Stomach (tissue), 8 donors: ENCODE measurements at regions not wholly inside any gene's neighbourhood (a gene's known extent, or its start where the extent isn't known, plus 50 kb on each side); places are given as distances from the start of the nearest gene placed in this dataset.

Source experiments
- DNase-seq, 2 donors: peaks; one replicate each; pipeline versions ENCODE4 v3.0.0 to v3.0.0-alpha.2; 2013 to 2019
- H3K27ac ChIP-seq, 5 donors: fragments of 200-600 bp in 4 of 5; sonication (generic) in 4 of 5; one replicate each; pipeline ENCODE4 v1.5.1; 2013 to 2019; ENCODE audit warnings: mild to moderate bottlenecking in 1 of 5, moderate library complexity in 1 of 5
- H3K27me3 ChIP-seq, 3 donors: fragments of 200-600 bp; sonication (generic); one replicate each; pipeline ENCODE4 v1.5.1; 2017 to 2019; ENCODE audit warnings: mixed run types in 1 of 3
- H3K36me3 ChIP-seq, 4 donors: fragments of 200-600 bp; sonication (generic); 1 replicate in 3 of 4; 2 replicates in 1 of 4; pipeline ENCODE4 v1.5.1; 2016 to 2019
- H3K4me1 ChIP-seq, 4 donors: fragments of 200-600 bp; sonication (generic); one replicate each; pipeline ENCODE4 v1.5.1; 2016 to 2019
- H3K4me3 ChIP-seq, 4 donors: fragments of 200-600 bp; sonication (generic) in 3 of 4; one replicate each; pipeline ENCODE4 v1.5.1; 2016 to 2019; ENCODE audit warnings: mild to moderate bottlenecking in 1 of 4
- H3K9me3 ChIP-seq, 4 donors: fragments of 200-600 bp; sonication (generic); one replicate each; pipeline ENCODE4 v1.5.1; 2016 to 2019
- EP300 ChIP-seq: sonication (generic); formaldehyde crosslinking; IDR thresholded peaks from one replicate; pipeline ENCODE4 v1.6.1; 2017; ENCODE audit warnings: antibody characterized with exemption
- POLR2A ChIP-seq, 4 donors: fragments of 450-650 bp; IDR thresholded peaks; one replicate each; pipeline ENCODE4 v1.6.1; 2016; ENCODE audit warnings: antibody characterized with exemption in 4 of 4, control low read depth in 2 of 4, mild to moderate bottlenecking in 1 of 4, moderate library complexity in 1 of 4
- POLR2AphosphoS5 ChIP-seq, 3 donors: sonication (generic); formaldehyde crosslinking; IDR thresholded peaks; one replicate each; pipeline ENCODE4 v1.6.1; 2016; ENCODE audit warnings: antibody characterized with exemption in 3 of 3
- WGBS, 5 donors: extraction: QIAGEN DNeasy Blood & Tissue Kit in 3 of 5; methylation state at CpG; one replicate each; pipeline versions ENCODE4 v1.1.5 to v1.1.7; 2013 to 2018; 5-methylcytosine and 5-hydroxymethylcytosine counted together
- intact Hi-C: fragments of 100-400 bp; cut with DNase I; formaldehyde crosslinking; loops from one replicate; pipeline ENCODE4 v1.15.1; 2023; ENCODE audit warnings: low total_unique reads
- TF ChIP-seq, protein P1 (sequence below), 7 experiments: fragments of 450-650 bp in 4 of 7; fragments of 200-600 bp in 3 of 7; sonication (generic) in 3 of 7; IDR thresholded peaks; one replicate each; pipeline ENCODE4 v1.5.1; 2016 to 2019; ENCODE audit warnings: antibody characterized with exemption in 7 of 7, control low read depth in 2 of 7, mild to moderate bottlenecking in 1 of 7
- donor health status: healthy with polysubstance abuse.
- donor health status: Bipolar disorder and iron deficiency.
- donor health status: healthy.

DNA sequence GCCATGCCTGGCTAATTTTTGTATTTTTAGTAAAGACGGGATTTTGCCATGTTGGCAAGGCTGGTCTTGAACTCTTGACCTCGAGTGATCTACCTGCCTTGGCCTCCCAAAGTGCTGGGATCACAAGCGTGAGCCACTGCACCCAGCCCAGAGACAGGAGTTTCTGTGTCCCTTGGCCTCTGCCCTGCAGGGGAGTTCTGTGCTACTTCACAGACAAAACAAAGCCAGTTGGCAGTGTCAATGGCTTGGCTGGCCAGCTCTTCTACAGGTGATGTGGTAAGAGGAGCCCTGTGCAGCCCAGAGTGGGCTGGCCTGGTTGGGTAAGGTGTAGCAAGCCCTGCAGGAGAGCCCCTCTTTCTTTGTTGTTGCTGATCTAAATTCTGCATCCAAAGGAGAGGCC, 60.5 kb upstream of the SHISAL1 start:
- Histone ChIP-seq H3K27ac (no peak overlapping the region), H3K4me1 (no peaks in the 10 kb centered on the region), H3K36me3 (no peaks in the 10 kb centered on the region), H3K27me3 (no peaks in the 10 kb centered on the region), H3K4me3 (no peak overlapping the region), H3K9me3 (peaks cover 0 to 24% (median 16%) of the 10 kb centered on the region in 4 donors)
- TF ChIP-seq, protein P1, sequence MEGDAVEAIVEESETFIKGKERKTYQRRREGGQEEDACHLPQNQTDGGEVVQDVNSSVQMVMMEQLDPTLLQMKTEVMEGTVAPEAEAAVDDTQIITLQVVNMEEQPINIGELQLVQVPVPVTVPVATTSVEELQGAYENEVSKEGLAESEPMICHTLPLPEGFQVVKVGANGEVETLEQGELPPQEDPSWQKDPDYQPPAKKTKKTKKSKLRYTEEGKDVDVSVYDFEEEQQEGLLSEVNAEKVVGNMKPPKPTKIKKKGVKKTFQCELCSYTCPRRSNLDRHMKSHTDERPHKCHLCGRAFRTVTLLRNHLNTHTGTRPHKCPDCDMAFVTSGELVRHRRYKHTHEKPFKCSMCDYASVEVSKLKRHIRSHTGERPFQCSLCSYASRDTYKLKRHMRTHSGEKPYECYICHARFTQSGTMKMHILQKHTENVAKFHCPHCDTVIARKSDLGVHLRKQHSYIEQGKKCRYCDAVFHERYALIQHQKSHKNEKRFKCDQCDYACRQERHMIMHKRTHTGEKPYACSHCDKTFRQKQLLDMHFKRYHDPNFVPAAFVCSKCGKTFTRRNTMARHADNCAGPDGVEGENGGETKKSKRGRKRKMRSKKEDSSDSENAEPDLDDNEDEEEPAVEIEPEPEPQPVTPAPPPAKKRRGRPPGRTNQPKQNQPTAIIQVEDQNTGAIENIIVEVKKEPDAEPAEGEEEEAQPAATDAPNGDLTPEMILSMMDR (IDR thresholded peaks at IDR 0.05), result no peak
- no peak for TF ChIP-seq EP300
- no peak for TF ChIP-seq POLR2A (IDR thresholded peaks at IDR 0.05)
- no peak for TF ChIP-seq POLR2AphosphoS5 (IDR thresholded peaks at IDR 0.05)
- intact Hi-C loops, result no loop called here
- DNase-seq, result no peak
- WGBS, 5 donors, result 75 to 84% (median 83%) methylated on average over 3 of the region's 3 CpGs

DNA sequence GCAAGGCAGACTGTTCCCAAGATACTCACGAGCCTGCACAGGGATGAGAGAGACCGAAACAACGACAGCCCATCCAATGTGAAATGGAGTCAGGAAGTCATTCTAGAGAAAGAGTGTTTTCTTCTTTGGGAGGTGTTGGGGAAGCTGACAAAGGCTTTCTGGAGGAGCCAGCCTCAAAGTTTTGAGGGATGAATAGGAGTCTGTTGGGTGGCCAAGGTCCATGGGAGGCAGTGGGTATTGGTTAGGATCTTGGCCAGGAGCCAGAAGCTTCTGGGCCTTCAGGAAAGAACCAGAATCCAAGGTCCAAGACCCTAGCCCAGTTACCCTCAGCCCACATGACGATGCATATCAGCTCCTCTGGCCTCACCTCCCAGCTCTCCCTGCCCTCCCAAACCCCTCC, 59.9 kb upstream of the SHISAL1 start:
- intact Hi-C loops, result no loop called here
- DNase-seq, result no peak
- WGBS, 5 donors, result 63 to 90% (median 77%) methylated on average over 3 to 4 of the region's 4 CpGs

DNA sequence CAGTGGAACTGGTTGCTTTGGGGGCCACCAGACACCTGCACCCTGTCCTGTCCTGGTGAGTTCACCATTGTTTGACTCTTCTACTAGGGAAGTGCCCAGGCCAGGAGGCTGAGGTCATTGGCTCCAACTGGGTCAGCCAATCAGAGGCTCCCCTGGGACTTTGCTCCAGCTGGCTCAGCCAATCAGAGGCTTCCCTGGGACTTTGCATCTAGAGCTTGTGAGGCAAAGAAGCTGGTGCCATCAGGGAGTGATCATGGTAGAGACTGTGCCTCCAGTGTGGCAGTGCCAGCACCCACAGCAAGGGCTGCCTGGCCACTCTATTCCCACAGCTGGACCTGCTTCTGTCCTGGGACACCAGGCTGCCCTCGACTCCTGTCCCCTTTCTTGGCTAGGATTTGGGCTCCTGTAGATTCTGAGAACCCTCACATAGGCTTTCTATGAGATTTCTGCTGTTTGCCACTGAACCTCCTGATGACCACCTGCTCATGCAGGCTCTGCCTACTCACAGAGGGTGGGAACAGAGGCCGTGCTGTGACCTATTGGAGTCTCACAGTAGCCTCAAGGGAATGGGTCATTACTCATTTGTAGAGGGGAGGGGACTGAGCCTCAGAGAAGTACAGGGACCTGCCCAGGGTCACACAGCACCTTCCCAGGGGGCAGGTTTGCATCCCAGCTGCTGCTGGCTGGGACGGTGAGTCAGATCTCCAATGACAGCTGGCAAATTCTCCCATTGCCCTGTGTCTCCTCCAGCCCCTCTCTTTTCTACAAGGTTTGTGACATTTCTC, 59.2 kb upstream of the SHISAL1 start:
- WGBS, 5 donors, result 56 to 94% (median 87%) methylated on average over 3 of the region's 3 CpGs
- Histone ChIP-seq H3K36me3 (no peaks in the 10 kb centered on the region), H3K4me3 (no peak overlapping the region), H3K4me1 (no peaks in the 10 kb centered on the region), H3K9me3 (peaks cover 0 to 17% (median 10%) of the 10 kb centered on the region in 4 donors), H3K27me3 (no peaks in the 10 kb centered on the region), H3K27ac (no peak overlapping the region)
- intact Hi-C loops, result no loop called here
- TF ChIP-seq POLR2A (IDR thresholded peaks at IDR 0.05) (no peak), POLR2AphosphoS5 (IDR thresholded peaks at IDR 0.05) (no peak), EP300 (no peak)
- TF ChIP-seq, protein P1 (IDR thresholded peaks at IDR 0.05), result no peak
- DNase-seq, result no peak

More for the DNA sequence above, 59.9 kb upstream of the SHISAL1 start:
- TF ChIP-seq POLR2A (IDR thresholded peaks at IDR 0.05) (no peak), POLR2AphosphoS5 (IDR thresholded peaks at IDR 0.05) (no peak), EP300 (no peak)
- TF ChIP-seq, protein P1 (IDR thresholded peaks at IDR 0.05), result no peak
- Histone ChIP-seq H3K9me3 (peaks cover 0 to 18% (median 10%) of the 10 kb centered on the region in 4 donors), H3K27ac (no peak overlapping the region), H3K36me3 (no peaks in the 10 kb centered on the region), H3K4me3 (no peak overlapping the region), H3K27me3 (no peaks in the 10 kb centered on the region), H3K4me1 (no peaks in the 10 kb centered on the region)

DNA sequence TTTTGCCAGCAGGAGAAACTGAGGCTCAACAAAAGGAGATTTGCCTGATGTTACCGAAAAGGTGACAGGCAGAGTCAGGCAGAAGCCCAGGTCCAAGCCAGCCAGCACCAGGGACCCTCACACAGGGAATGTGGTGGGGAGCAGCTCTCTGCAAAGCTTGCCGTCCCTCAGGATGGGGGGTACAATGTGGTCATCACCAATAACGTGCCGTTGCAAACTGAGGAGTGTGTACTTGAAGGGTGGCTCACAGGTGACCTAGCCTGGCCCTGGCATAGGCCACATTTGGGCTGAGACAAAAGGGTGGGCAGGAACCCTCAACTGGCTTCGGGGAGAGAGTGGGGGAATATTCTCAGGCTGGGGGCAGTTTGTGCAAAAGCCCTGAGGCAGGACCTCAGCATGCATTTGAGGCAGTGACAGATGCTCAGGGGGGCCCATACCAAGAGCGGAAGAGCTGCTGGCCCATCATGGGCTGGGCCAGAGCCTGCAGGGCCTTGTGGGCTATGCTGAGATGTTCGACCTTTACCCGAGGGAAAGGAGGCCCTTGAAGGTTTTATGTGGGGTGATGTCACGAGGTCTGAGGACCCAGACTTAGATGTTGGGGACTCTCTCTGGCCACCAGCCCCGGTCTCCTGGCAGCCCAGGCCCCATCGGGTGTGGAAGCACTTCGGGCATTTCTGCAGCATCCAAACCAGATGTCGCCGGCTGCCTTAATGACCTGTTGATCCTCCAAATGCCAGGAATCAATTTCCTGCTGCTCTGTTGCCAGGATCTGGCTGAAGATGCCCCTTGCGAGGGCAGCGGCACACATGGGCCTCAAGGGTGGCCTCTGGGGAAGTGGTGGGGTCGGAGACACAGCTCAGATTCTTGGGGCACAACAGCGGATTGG, 57.4 kb upstream of the SHISAL1 start:
- Histone ChIP-seq H3K27ac (no peak overlapping the region), H3K9me3 (peaks cover 0 to 11% (median 4%) of the 10 kb centered on the region in 4 donors), H3K4me1 (peaks cover 0 to 6% (median 0%) of the 10 kb centered on the region in 4 donors), H3K4me3 (no peak overlapping the region), H3K36me3 (no peaks in the 10 kb centered on the region), H3K27me3 (no peaks in the 10 kb centered on the region)
- TF ChIP-seq POLR2AphosphoS5 (IDR thresholded peaks at IDR 0.05) (no peak), EP300 (no peak), POLR2A (IDR thresholded peaks at IDR 0.05) (no peak)
- TF ChIP-seq, protein P1 (IDR thresholded peaks at IDR 0.05), result no peak
- no peak for DNase-seq
- intact Hi-C loops, result no loop called here
- WGBS, 5 donors, result 79 to 87% (median 84%) methylated on average over 15 to 18 of the region's 18 CpGs
